ENCODE measurements at regions not wholly inside any gene's neighbourhood (a gene's known extent, or its start where the extent isn't known, plus 50 kb on each side); places are given as distances from the start of the nearest gene placed in this dataset.
"Not testable (repeated sequence)": the region's sequence is repeated elsewhere in the genome, so short reads cannot be mapped to it uniquely, and the experiment has no call there.

DNA sequence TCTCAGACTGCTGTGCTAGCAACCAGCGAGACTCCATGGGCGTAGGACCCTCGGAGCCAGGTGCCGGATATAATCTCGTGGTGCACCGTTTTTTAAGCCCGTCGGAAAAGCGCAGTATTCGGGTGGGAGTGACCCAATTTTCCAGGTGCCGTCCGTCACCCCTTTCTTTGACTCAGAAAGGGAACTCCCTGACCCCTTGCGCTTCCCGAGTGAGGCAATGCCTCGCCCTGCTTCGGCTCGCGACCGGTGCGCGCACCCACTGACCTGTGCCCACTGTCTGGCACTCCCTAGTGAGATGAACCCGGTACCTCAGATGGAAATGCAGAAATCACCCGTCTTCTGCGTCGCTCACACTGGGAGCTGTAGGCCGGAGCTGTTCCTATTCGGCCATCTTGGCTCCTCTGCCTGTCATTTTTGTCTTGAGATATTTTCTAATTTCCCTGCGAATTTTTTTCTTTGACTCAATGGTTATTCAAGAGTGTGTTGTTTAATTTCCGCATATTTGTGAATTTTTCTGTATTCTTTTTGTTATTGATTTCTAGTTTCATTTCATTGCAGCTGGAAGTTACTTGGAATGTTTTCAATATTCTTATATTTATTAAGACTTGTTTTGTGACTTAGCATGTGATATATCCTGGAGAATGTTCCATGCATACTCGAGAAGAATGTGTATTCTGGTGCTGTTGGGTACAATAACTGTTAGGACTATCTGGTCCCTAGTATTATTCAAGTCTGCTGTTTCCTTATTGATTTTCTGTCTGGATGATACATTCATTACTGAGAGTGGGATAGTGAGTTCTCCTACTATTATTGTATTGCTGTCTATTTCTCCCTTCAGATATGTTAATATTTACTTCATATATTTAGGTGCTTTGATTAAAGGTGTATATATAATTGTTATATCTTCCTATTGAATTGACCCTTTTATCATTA is 125.3 kb upstream of the ASB18 start:
- DNase-seq; H3K27ac Mint-ChIP-seq; H3K4me3 Mint-ChIP-seq; H3K9me3 Mint-ChIP-seq (ENCODE audit: low read depth); ATAC-seq; intact Hi-C loops (cut with DNase I, micrococcal nuclease); CTCF ChIA-PET; H3K36me3 Mint-ChIP-seq (ENCODE audit: low read depth); H3K4me1 Mint-ChIP-seq; POLR2A ChIA-PET; H3K27me3 Mint-ChIP-seq: not testable (repeated sequence)

DNA sequence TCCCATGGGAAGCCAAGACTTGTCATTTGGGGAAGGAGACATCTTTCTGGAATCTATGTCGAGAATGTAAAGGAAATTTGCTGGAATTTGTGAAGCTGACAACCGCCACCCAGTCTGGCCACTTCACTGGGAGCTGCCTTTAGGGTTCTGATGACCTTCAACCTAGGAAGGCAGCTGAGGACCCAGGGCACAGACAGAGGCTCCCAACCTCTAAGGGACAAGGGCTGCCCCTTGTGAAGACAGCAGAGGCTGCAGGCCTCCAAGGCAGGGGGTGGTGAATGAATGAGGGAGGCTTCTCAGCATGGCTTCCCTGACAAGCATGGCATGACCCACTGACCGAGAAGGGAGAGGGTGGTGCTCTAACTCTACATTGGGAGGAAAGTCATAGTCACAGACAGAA is 128.9 kb upstream of the ASB18 start:
- no peaks in the 10 kb centered on the region for H3K4me1 Mint-ChIP-seq
- peaks cover 5% of the 10 kb centered on the region for H3K27me3 Mint-ChIP-seq
- no peak overlapping the region for H3K4me3 Mint-ChIP-seq
- CTCF ChIA-PET = interaction anchor here (0.7 kb wide), 1 partner anchor 27 kb away, joined by 3 read pairs; no protein-coding TSS in a partner anchor
- DNase-seq (no peak), ATAC-seq (no peak)
- intact Hi-C loops (cut with DNase I, micrococcal nuclease) = no loop called here
- no peaks in the 10 kb centered on the region for H3K36me3 Mint-ChIP-seq (ENCODE audit: low read depth)
- POLR2A ChIA-PET = no interaction called here
- no peak overlapping the region for H3K27ac Mint-ChIP-seq
- H3K9me3 Mint-ChIP-seq (ENCODE audit: low read depth) = no peaks in the 10 kb centered on the region

DNA sequence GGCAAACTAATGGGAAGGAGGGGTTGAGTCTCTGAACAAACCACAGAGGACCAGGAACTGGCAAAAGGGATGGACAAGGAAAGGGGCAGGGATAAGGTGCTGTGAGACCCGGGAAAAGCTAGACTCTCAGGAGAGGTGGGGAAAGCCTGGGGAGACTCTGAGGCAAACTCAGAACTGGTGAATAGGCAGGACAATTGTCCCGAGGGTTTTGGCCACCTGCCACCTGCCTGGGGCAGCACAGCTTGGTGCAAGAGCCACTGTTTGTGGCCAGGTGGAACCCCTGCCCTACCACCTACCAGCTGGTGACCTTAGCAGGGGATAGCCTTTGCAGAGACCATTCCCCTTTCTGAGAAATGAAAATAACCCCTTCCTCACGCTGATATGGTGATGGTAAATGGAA is 129.4 kb upstream of the ASB18 start:
- no peaks in the 10 kb centered on the region for H3K9me3 Mint-ChIP-seq (ENCODE audit: low read depth)
- CTCF ChIA-PET = interaction anchor here (0.6 to 0.7 kb wide), 2 partner anchors 26 to 440 kb away, joined by 3 read pairs; no protein-coding TSS in a partner anchor

DNA sequence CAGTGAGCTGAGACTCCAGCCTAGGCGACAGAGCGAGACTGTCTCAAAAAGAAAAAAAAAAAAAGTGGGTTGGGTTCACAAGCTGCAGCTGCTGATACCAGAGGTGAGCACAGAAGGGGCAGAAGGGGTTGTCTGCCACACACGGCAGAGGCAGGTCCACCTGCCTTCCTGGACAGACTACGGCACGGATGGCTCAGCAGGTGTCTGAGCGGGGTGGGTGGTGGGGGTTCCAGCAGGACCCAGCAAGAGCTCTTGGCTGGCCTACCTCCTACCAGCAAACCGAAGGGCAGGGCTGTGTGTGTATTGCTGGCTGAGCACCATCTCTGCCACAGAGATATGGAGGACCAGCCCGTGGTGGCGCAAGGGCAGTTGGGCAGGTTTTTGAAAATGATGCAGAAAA is 130.4 kb upstream of the ASB18 start:
- intact Hi-C loops (cut with DNase I, micrococcal nuclease) = no loop called here
- no peak for DNase-seq
- H3K36me3 Mint-ChIP-seq (ENCODE audit: low read depth) = no peaks in the 10 kb centered on the region
- no peak overlapping the region for H3K27ac Mint-ChIP-seq
- ChIA-PET CTCF (no interaction called here), POLR2A (interaction anchor here (0.6 kb wide), 1 partner anchor 740 kb away, joined by 3 read pairs; no protein-coding TSS in a partner anchor)
- H3K4me1 Mint-ChIP-seq = no peaks in the 10 kb centered on the region
- no peak for ATAC-seq
- H3K9me3 Mint-ChIP-seq (ENCODE audit: low read depth) = no peaks in the 10 kb centered on the region
- H3K4me3 Mint-ChIP-seq = no peak overlapping the region
- H3K27me3 Mint-ChIP-seq = peaks cover 5% of the 10 kb centered on the region

More for the DNA sequence above, 129.4 kb upstream of the ASB18 start:
- POLR2A ChIA-PET = no interaction called here
- DNase-seq = no peak
- intact Hi-C loops (cut with DNase I, micrococcal nuclease) = no loop called here
- Mint-ChIP-seq H3K4me3 (no peak overlapping the region), H3K4me1 (no peaks in the 10 kb centered on the region), H3K27ac (no peak overlapping the region), H3K27me3 (peaks cover 5% of the 10 kb centered on the region), H3K36me3 (ENCODE audit: low read depth) (no peaks in the 10 kb centered on the region)
- ATAC-seq = no peak

DNA sequence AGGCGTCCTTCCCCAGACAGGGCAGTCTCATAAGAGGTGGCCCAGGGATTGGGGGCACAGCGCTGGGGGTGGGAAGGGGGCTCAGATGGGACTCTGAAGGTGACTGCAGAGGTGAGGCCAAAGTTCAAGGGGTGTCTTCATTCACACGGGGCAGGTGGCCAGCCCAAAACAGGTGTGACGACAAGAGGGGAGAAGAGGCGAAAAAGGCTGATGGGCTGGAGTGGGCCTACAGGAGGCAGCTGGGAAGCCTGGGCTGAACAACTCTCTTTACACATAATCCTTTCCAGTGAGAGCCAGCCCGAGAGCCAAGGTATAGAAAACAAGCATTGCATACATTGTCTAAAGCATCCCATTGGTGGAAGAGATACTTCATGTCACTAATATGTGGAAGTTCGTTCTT is 130.9 kb upstream of the ASB18 start:
- intact Hi-C loops (cut with DNase I, micrococcal nuclease) = no loop called here
- no peaks in the 10 kb centered on the region for H3K36me3 Mint-ChIP-seq (ENCODE audit: low read depth)
- no peaks in the 10 kb centered on the region for H3K9me3 Mint-ChIP-seq (ENCODE audit: low read depth)
- H3K4me1 Mint-ChIP-seq = no peaks in the 10 kb centered on the region
- CTCF ChIA-PET = no interaction called here
- peaks cover 3% of the 10 kb centered on the region for H3K27me3 Mint-ChIP-seq
- no peak for DNase-seq
- no peak for ATAC-seq
- POLR2A ChIA-PET = interaction anchor here (0.6 kb wide), 2 partner anchors 577 to 739 kb away, joined by 3 read pairs; no protein-coding TSS in a partner anchor
- no peak overlapping the region for H3K4me3 Mint-ChIP-seq
- H3K27ac Mint-ChIP-seq = no peak overlapping the region

DNA sequence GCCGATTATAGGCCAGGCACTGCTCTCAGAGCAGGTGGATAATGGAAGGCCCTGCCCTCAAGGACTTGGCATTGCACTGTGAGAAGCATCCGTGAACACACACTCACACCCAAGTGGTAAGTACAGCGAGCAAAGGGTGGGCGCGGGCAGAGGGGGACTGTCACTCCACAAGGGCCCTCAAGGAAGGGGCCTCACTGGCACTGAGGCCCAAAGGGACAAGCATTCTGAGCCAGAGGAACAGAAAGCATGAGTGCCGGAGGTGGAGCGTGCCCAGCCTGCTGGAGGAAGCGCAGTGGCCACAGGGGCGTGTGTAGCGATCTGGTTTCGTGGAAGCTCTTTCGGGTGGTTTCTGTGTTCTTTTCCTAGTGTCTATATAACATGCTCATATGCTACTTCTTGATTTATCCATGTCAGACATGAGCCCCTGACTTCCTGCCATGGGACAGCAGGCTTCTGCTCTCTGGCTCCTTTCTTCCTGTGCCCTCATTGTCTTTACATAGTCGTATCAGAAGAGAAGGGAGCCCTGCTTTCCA is 132.7 kb upstream of the ASB18 start:
- no peak for DNase-seq
- H3K9me3 Mint-ChIP-seq (ENCODE audit: low read depth) = no peaks in the 10 kb centered on the region
- no peaks in the 10 kb centered on the region for H3K4me1 Mint-ChIP-seq
- H3K4me3 Mint-ChIP-seq = no peak overlapping the region
- no peak for ATAC-seq
- no peaks in the 10 kb centered on the region for H3K36me3 Mint-ChIP-seq (ENCODE audit: low read depth)
- H3K27me3 Mint-ChIP-seq = peaks cover 3% of the 10 kb centered on the region
- intact Hi-C loops (cut with DNase I, micrococcal nuclease) = no loop called here
- POLR2A ChIA-PET = no interaction called here
- CTCF ChIA-PET = no interaction called here
- H3K27ac Mint-ChIP-seq = no peak overlapping the region

DNA sequence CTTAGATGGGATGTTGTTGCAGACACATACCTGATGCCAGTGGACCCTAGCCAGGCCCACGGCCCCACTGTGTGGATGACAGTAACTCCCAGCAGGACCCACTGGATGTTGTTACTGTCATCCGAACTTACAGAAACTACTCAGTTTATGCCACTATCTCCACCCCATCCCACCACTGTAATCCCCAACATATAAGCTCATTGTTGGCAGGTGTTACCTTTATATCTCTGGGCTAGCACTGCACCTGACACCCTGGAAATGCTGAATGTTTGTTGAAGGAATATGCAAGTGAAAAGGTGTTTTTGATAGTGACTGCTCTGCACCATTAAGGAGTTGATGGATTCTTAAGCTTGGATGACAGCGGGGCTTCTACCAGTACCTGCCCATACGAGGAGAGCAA is 133.5 kb upstream of the ASB18 start:
- DNase-seq (no peak), ATAC-seq (no peak)
- Mint-ChIP-seq H3K36me3 (ENCODE audit: low read depth) (no peaks in the 10 kb centered on the region), H3K4me1 (no peaks in the 10 kb centered on the region), H3K27me3 (peaks cover 3% of the 10 kb centered on the region), H3K4me3 (no peak overlapping the region), H3K9me3 (ENCODE audit: low read depth) (no peaks in the 10 kb centered on the region), H3K27ac (no peak overlapping the region)
- CTCF ChIA-PET = no interaction called here
- intact Hi-C loops (cut with DNase I, micrococcal nuclease) = no loop called here
- POLR2A ChIA-PET = no interaction called here

DNA sequence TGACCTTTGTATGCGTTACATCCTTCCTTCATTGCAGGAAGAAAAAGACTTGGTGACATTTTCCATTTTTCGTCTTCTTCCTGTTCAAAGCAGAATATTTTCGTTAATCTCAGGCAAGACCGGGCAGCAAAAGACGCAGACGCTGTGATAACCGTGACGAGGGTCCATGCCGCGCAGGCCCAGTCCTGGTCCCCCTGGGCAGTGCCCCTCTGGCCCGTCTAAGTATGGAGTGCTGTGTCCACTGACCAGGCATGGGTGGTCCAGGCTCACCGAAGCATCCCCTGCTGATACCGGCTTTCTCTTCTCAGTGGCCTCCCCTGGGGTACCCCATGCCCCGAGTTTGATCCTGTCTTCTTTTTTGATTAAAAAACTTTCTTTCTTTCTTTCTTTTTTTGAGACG is 135.2 kb upstream of the ASB18 start:
- Mint-ChIP-seq H3K27me3 (no peaks in the 10 kb centered on the region), H3K36me3 (ENCODE audit: low read depth) (no peaks in the 10 kb centered on the region), H3K4me3 (no peak overlapping the region), H3K9me3 (ENCODE audit: low read depth) (no peaks in the 10 kb centered on the region), H3K27ac (no peak overlapping the region), H3K4me1 (no peaks in the 10 kb centered on the region)
- intact Hi-C loops (cut with DNase I, micrococcal nuclease) = no loop called here
- DNase-seq (no peak), ATAC-seq (no peak)
- ChIA-PET POLR2A (no interaction called here), CTCF (no interaction called here)

DNA sequence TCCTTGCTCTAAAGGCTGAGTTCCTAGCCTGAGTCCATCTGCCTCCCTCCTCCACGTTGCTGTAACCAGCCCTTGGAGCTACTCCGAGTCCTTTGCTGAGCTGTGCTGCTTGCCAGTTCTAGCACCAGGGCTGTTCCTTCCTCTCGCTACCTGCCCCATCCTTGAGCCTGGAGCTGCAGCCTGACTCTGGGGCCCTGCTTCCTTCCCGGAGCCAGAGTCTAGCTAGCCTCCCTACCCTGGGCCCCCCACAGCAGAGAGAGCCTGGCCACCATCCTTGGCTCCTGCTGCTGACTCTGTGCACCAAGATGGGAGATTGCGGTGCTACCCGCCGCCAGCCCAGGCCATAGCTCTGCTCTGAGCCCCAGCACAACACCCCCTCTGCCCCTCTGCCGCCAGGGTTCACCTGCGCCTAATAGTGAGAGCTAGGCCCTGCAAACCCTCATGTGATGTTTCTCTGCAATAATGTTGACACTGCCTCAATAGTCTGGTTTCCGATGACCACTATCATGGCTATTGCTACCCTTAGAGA is 135.9 kb upstream of the ASB18 start:
- intact Hi-C loops (cut with DNase I, micrococcal nuclease) = no loop called here
- no peak for ATAC-seq
- H3K4me1 Mint-ChIP-seq = no peaks in the 10 kb centered on the region
- H3K9me3 Mint-ChIP-seq (ENCODE audit: low read depth) = no peaks in the 10 kb centered on the region
- no peak for DNase-seq
- no peaks in the 10 kb centered on the region for H3K36me3 Mint-ChIP-seq (ENCODE audit: low read depth)
- CTCF ChIA-PET = interaction anchor here (0.8 kb wide), 1 partner anchor 32 kb away, joined by 3 read pairs; no protein-coding TSS in a partner anchor
- no peak overlapping the region for H3K27ac Mint-ChIP-seq
- H3K27me3 Mint-ChIP-seq = no peaks in the 10 kb centered on the region
- H3K4me3 Mint-ChIP-seq = no peak overlapping the region
- POLR2A ChIA-PET = no interaction called here

DNA sequence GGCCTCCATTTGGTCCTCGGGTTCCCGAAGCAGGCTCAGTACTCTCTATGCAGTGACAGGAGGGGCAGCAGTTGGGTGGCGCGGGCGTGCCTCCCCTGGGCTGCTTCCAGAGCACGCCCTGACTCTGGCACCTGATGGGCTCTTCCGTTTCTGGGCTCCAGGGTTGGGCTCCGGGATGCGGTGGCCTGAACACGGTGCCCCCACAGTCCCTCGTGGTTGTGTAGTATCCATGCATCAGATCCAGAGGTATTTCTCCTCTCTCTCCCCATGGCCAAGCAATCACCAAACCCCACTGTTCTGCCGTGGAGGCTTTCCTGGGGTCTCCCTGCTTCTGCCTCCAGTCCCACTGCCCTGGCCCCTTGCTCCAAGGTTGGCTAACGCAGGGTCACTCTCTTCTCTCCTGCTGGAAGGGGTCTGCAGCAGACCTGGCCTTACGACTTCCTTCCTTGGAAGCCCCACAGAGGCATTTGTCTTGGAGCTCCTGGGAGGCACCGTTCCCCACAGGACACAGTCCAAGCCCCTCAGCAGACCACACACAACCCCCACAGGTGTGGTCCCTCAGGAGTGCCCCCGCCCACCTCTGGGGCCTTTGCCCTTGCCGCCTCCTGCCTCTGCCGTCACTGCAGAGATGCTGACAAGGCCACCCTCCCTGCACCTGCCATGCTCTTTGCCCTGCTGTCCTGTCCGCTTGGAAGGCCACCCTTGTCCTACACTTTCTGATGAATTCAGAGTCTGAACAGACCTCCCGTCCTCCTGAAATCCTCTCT is 136.6 kb upstream of the ASB18 start:
- POLR2A ChIA-PET = no interaction called here
- H3K9me3 Mint-ChIP-seq (ENCODE audit: low read depth) = no peaks in the 10 kb centered on the region

DNA sequence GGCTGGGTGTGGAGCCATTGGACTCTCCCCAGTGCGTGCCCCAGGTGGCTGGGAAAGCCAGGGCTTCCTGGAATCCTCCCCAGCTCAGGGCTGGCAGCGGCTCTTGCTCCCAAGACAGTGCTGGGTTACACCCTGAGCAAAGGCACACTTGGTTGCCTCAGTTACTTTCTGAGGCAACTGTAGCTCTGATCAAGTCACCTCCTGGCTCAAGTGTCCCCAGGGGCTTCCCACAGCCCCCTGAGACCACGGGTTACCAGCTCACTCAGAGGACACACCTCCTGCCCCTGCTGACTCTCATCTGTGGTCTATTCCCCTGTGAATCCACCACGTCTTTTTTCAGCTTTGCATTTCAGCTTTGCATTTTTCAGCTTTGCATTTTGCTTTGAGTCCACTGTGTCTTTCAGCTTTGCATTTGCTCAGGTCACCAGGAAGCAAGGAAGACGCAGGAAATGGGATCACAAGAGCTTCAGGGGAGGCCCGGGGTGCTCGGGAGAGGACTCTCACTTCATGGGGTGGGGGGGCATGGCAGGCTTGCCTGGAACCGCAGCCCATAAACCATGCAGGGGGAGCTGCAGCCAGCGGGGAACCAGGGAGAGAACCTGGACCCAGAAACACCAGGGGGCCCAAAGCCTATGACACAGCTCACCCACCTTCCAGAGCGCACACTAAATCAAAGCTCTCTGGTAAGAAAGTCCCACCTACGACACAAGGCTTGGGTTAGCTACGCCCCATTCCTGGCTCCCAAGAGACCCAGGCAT is 138.0 kb upstream of the ASB18 start:
- Mint-ChIP-seq H3K4me1 (no peaks in the 10 kb centered on the region), H3K4me3 (no peak overlapping the region), H3K9me3 (ENCODE audit: low read depth) (no peaks in the 10 kb centered on the region), H3K27ac (no peak overlapping the region), H3K36me3 (ENCODE audit: low read depth) (no peaks in the 10 kb centered on the region), H3K27me3 (peaks cover 2% of the 10 kb centered on the region)
- DNase-seq (no peak), ATAC-seq (no peak)
- intact Hi-C loops (cut with DNase I, micrococcal nuclease) = no loop called here
- ChIA-PET POLR2A (no interaction called here), CTCF (interaction anchor here (0.6 kb wide), 1 partner anchor 97 kb away, joined by 4 read pairs; no protein-coding TSS in a partner anchor)

More for the DNA sequence above, 136.6 kb upstream of the ASB18 start:
- Mint-ChIP-seq H3K27me3 (peaks cover 2% of the 10 kb centered on the region), H3K4me3 (no peak overlapping the region), H3K4me1 (no peaks in the 10 kb centered on the region), H3K27ac (no peak overlapping the region), H3K36me3 (ENCODE audit: low read depth) (no peaks in the 10 kb centered on the region)
- ATAC-seq (no peak), DNase-seq (no peak)
- intact Hi-C loops (cut with DNase I, micrococcal nuclease) = no loop called here
- CTCF ChIA-PET = interaction anchor here (0.8 kb wide), 1 partner anchor 33 kb away, joined by 3 read pairs; no protein-coding TSS in a partner anchor

All from activated CD4-positive, alpha-beta T cell treated with anti-CD3 and anti-CD28 coated beads for 36 hours (primary cell).